Heart right ventricle (tissue), 16 donors: ENCODE measurements at regions not wholly inside any gene's neighbourhood (a gene's known extent, or its start where the extent isn't known, plus 50 kb on each side); places are given as distances from the start of the nearest gene placed in this dataset.

ENCODE experiments used
- ATAC-seq, 8 donors: fragments of 200-7000 bp; cut with Tn5 transposase; one replicate each; pipeline ENCODE4 v1.9.1; 2020; ENCODE audit warnings: mild to moderate bottlenecking in 8 of 8, moderate library complexity in 8 of 8, moderate number of reproducible peaks in 1 of 8
- DNase-seq, 2 donors: peaks; one replicate each; pipeline ENCODE4 v3.0.0-alpha.2; 2020
- H3K27ac ChIP-seq, 10 donors: fragments of 200-600 bp; sonication (generic) in 2 of 10; one replicate each; pipeline versions ENCODE4 v1.5.0 to v1.8.0; 2020 to 2022; ENCODE audit warnings: mild to moderate bottlenecking in 3 of 10
- H3K27me3 ChIP-seq, 7 donors: fragments of 200-600 bp; one replicate each; pipeline ENCODE4 v1.8.0; 2021 to 2022; ENCODE audit warnings: mild to moderate bottlenecking in 2 of 7
- H3K36me3 ChIP-seq, 9 donors: fragments of 200-600 bp; sonication (generic) in 1 of 9; one replicate each; pipeline versions ENCODE4 v1.5.0 to v1.8.0; 2020 to 2022; ENCODE audit warnings: mild to moderate bottlenecking in 2 of 9
- H3K4me1 ChIP-seq, 9 donors: fragments of 200-600 bp; sonication (generic) in 1 of 9; one replicate each; pipeline versions ENCODE4 v1.5.0 to v1.8.0; 2020 to 2022; ENCODE audit warnings: mild to moderate bottlenecking in 4 of 9
- H3K4me3 ChIP-seq, 10 donors: fragments of 200-600 bp; sonication (generic) in 2 of 10; one replicate each; pipeline versions ENCODE4 v1.5.0 to v1.8.0; 2020 to 2022; ENCODE audit warnings: mild to moderate bottlenecking in 7 of 10, moderate library complexity in 2 of 10
- H3K9me3 ChIP-seq, 11 donors: fragments of 200-600 bp in 10 of 11; sonication (generic) in 2 of 11; one replicate each; pipeline versions ENCODE4 v1.5.0 to v1.8.0; 2013 to 2022; ENCODE audit warnings: mild to moderate bottlenecking in 2 of 11, control low read depth in 1 of 11, moderate library complexity in 1 of 11
- CTCF ChIP-seq, 9 donors: fragments of 200-600 bp; sonication (generic) in 2 of 9; IDR thresholded peaks; one replicate each; pipeline versions ENCODE4 v1.5.0 to v1.8.0; 2021 to 2022; ENCODE audit warnings: antibody characterized with exemption in 9 of 9, mild to moderate bottlenecking in 5 of 9, moderate library complexity in 1 of 9
- WGBS, 2 donors: extraction: QIAGEN DNeasy Blood & Tissue Kit; methylation state at CpG; one replicate each; pipeline ENCODE4 v1.1.7; 2013; ENCODE audit warnings: inconsistent platforms in 1 of 2; 5-methylcytosine and 5-hydroxymethylcytosine counted together
- intact Hi-C, 10 donors: fragments of 100-400 bp; cut with DNase I; formaldehyde crosslinking; loops; one replicate each; pipeline versions ENCODE4 v1.11.1 to v1.14.2; 2022
- donor health status: Arrhythmogenic right ventricular cardiomyopathy.
- donor health status: ischemic (EF 13 %, LVEDD 7.1; RV severe dilation, severe dysfunction).
- donor health status: healthy with polysubstance abuse.
- donor health status: DM: no; HTN: yes; CAD: no.
- donor health status: DM: no; HTN: no; CAD: no.
- donor health status: ischemic (EF 25% LVEDD 6.9; RV normal size, moderate dysfunction).
- donor health status: ischemic (EF 25% LVEDD 5.7; RV mildly dilated, moderate dysfunction).
- donor health status: healthy.
- donor health status: DM: yes; HTN: yes; CAD: no.
- donor health status: Ischemic cardiomyopathy.
- donor health status: ischemic (EF 35%, LVEDD 5.7; RV mildly dilated, moderate dysfunction).
- donor health status: nonischemic (EF 11% LVEDD 7.7; RV severe dilation, severe dysfunction).
- donor health status: DM: yes; HTN: yes; CAD: no.
- donor health status: PGD.
- donor health status: ischemic (EF 29% LVEDD 5.4; RV normal size, mild dysfunction).
- donor health status: nonischemic (EF 23%, LVEDD 6.1; RV moderate dilation, normal function).

GRCh38 chr2:142582317-142582716 is 295.1 kb upstream of the KYNU start:
- H3K27me3 ChIP-seq: no peaks in the 10 kb centered on the region
- no peaks in the 10 kb centered on the region for H3K9me3 ChIP-seq
- 68 to 74% methylated on average over 2 of the region's 2 CpGs for WGBS, 2 donors
- TF ChIP-seq CTCF (IDR thresholded peaks at IDR 0.05): no peak
- no peak overlapping the region for H3K4me3 ChIP-seq
- no peak overlapping the region for H3K27ac ChIP-seq
- intact Hi-C loops: no loop called here
- DNase-seq: no peak
- H3K4me1 ChIP-seq: no peaks in the 10 kb centered on the region
- H3K36me3 ChIP-seq: no peaks in the 10 kb centered on the region
- ATAC-seq: no peak

- TF ChIP-seq CTCF (IDR thresholded peaks at IDR 0.05): no peak
- ATAC-seq: no peak
- Histone ChIP-seq H3K4me3 (no peak overlapping the region), H3K4me1 (no peaks in the 10 kb centered on the region), H3K27me3 (no peaks in the 10 kb centered on the region), H3K27ac (no peak overlapping the region), H3K36me3 (no peaks in the 10 kb centered on the region), H3K9me3 (peaks cover 0 to 3% (median 0%) of the 10 kb centered on the region in 11 donors)
- WGBS, 2 donors: 52 to 59% methylated on average over 1 of the region's 1 CpG
- intact Hi-C loops: no loop called here
- DNase-seq: no peak
Observed at GRCh38 chr2:142581491-142581890, 296.0 kb upstream of the KYNU start.

GRCh38 chr2:142580691-142581090 is 296.8 kb upstream of the KYNU start:
- Histone ChIP-seq H3K4me1 (no peaks in the 10 kb centered on the region), H3K9me3 (peaks cover 0 to 4% (median 0%) of the 10 kb centered on the region in 11 donors), H3K4me3 (no peak overlapping the region), H3K36me3 (no peaks in the 10 kb centered on the region), H3K27me3 (no peaks in the 10 kb centered on the region), H3K27ac (no peak overlapping the region)
- TF ChIP-seq CTCF (IDR thresholded peaks at IDR 0.05): no peak
- intact Hi-C loops: no loop called here
- DNase-seq (no peak), ATAC-seq (no peak)
- WGBS, 2 donors: 78 to 82% methylated on average over 5 of the region's 5 CpGs

GRCh38 chr2:142575561-142575960 is 301.9 kb upstream of the KYNU start:
- no peak for ATAC-seq
- 13 to 18% methylated on average over 1 of the region's 1 CpG for WGBS, 2 donors

More at GRCh38 chr2:142575561-142575960, 301.9 kb upstream of the KYNU start:
- DNase-seq: no peak
- no peak overlapping the region for H3K4me3 ChIP-seq
- intact Hi-C loops: no loop called here
- no peaks in the 10 kb centered on the region for H3K27me3 ChIP-seq
- no peaks in the 10 kb centered on the region for H3K36me3 ChIP-seq
- H3K27ac ChIP-seq: no peak overlapping the region
- peaks cover 0 to 4% (median 0%) of the 10 kb centered on the region in 11 donors for H3K9me3 ChIP-seq
- no peak for TF ChIP-seq CTCF (IDR thresholded peaks at IDR 0.05)
- H3K4me1 ChIP-seq: no peaks in the 10 kb centered on the region
